Lower leg skin (tissue), 4 donors: ENCODE measurements at regions not wholly inside any gene's neighbourhood (a gene's known extent, or its start where the extent isn't known, plus 50 kb on each side); places are given as distances from the start of the nearest gene placed in this dataset.

ENCODE experiments used
- DNase-seq, 2 donors: peaks; one replicate each; pipeline ENCODE4 v3.0.0-alpha.2; 2019; ENCODE audit warnings: low spot score in 2 of 2
- H3K4me3 ChIP-seq: fragments of 200-600 bp; sonication (generic); 2 replicates; pipeline ENCODE4 v1.5.1; 2017; ENCODE audit warnings: mild to moderate bottlenecking, low read depth; ENCODE audit not compliant: poor library complexity, severe bottlenecking
- CTCF ChIP-seq, 3 donors: fragments of 450-650 bp; IDR thresholded peaks; one replicate each; pipeline ENCODE4 v1.5.1; 2016; ENCODE audit warnings: antibody characterized with exemption in 3 of 3, mild to moderate bottlenecking in 3 of 3, moderate library complexity in 2 of 3
- POLR2A ChIP-seq, 2 donors: fragments of 450-650 bp; IDR thresholded peaks; one replicate each; pipeline ENCODE4 v1.6.1; 2016 to 2017; ENCODE audit warnings: antibody characterized with exemption in 2 of 2, mild to moderate bottlenecking in 1 of 2, moderate library complexity in 1 of 2
- WGBS, 2 donors: methylation state at CpG; one replicate each; pipeline ENCODE4 v1.1.5; 2018; 5-methylcytosine and 5-hydroxymethylcytosine counted together
- intact Hi-C: fragments of 100-400 bp; cut with DNase I; formaldehyde crosslinking; loops from one replicate; pipeline ENCODE4 v1.15.0; 2023; ENCODE audit warnings: low total_unique reads

DNA sequence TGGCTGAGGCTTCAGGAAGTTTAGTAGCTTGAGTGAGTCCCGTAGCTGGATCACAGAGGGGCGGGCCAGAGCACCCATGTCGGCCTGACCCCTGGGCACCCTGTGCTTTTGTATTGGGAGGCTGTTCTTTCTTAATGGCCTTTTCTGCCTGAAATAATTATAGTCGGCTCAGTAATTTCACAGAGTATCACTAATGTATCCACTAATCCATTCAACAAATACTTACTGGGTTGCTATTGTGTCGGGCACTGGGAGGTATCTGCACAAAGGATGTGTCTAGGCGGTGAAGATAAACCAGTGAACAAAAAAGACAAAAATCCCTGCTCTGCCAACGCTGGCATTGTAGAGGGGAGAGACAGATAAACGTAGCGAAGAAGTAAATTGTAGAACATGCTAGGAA, 318.6 kb downstream of the FOXL1 start:
- H3K4me3 ChIP-seq, result no peak overlapping the region
- TF ChIP-seq POLR2A (IDR thresholded peaks at IDR 0.05), result no peak
- TF ChIP-seq CTCF (IDR thresholded peaks at IDR 0.05), result no peak
- no peak for DNase-seq
- intact Hi-C loops, result no loop called here
- WGBS, 2 donors, result 88 to 90% methylated on average over 9 of the region's 9 CpGs

DNA sequence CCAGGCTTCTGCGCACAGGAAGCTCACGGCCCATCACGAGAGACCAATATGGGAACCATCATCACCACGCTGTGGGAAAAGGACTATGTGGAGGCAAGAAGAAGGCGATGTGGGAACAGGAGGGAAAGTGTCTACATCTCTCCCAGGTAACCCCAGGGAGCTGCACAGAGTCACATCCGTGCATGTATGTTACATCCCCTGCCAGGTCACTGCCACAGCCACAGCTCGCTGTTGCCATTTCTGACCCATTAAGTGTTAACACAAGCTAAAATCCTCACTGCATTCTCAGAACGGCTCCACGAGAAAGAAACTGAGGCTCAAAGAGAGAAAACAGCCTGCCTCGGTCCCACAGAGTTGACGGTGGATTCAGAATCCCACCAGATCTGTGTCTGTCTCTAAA, 319.1 kb downstream of the FOXL1 start:
- WGBS, 2 donors, result 86 to 90% methylated on average over 11 of the region's 11 CpGs
- no peak for DNase-seq
- TF ChIP-seq CTCF (IDR thresholded peaks at IDR 0.05) (no peak), POLR2A (IDR thresholded peaks at IDR 0.05) (no peak)
- no peak overlapping the region for H3K4me3 ChIP-seq
- intact Hi-C loops, result no loop called here

DNA sequence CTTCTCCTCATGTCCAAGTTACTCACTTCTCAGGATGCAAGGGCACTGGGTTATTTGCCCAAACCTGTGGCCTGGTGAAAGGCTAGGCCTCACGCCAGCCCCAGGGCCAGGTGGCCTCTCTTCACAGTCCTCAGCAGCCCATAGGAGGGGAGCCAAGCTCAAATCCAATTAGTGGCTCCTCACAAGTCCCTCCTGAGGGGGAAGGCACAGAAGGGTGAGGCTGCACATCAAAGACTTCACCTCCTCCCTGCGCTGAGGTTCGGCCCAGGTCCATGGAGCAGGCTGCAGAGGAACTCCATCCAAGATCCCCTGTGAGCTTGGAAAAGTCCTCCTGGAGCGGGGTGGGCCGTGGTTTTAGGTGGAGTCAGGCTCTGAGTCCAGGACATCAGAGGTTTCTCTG, 320.0 kb downstream of the FOXL1 start:
- WGBS, 2 donors, result 63 to 73% methylated on average over 5 of the region's 5 CpGs
- no peak for DNase-seq
- no peak overlapping the region for H3K4me3 ChIP-seq
- TF ChIP-seq CTCF (IDR thresholded peaks at IDR 0.05) (no peak), POLR2A (IDR thresholded peaks at IDR 0.05) (no peak)
- intact Hi-C loops, result no loop called here

DNA sequence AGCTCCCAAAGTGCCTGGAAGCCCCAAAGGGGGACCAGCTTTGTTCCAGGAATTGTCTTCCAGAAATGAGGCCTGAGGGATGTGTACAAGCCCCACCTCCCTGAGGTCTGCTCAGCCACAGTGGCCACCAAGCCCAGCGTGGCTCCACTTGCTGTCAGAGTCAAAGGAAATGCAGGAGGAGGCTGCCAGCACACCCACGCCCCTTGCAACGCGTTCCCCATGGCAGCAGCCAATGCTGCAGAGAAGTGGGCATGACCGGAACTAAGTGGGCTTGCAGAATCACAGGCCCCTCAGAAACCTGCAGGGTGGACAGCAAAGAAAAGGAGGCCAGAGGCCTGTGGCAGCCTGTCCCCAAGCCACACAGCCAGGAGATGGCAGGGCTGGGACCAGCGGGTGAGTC, 320.8 kb downstream of the FOXL1 start:
- TF ChIP-seq POLR2A (IDR thresholded peaks at IDR 0.05) (no peak), CTCF (IDR thresholded peaks at IDR 0.05) (no peak)
- 79 to 90% methylated on average over 5 to 6 of the region's 6 CpGs for WGBS, 2 donors
- no peak for DNase-seq
- intact Hi-C loops, result no loop called here
- H3K4me3 ChIP-seq, result no peak overlapping the region

DNA sequence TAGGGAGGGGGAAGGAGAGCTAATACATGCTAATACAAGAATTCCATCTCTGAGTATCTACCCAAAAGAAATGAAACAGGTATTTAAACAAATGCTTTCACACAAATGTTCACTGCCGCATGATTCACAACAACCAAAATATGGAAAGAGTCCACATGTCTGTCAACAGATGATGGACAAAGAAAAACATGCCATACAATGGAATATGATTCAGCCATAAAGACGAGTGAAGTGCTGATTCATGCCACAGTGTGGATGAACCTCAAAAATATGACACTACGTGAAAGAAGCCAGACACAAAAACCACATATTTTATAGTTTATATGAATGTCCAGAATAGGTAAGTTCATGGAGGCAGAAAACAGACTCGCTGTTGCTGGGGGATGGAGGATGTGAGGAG, 321.4 kb downstream of the FOXL1 start:
- intact Hi-C loops, result no loop called here
- H3K4me3 ChIP-seq, result no peak overlapping the region
- no peak for DNase-seq
- TF ChIP-seq CTCF (IDR thresholded peaks at IDR 0.05), result no peak
- no peak for TF ChIP-seq POLR2A (IDR thresholded peaks at IDR 0.05)
- 72 to 73% methylated on average over 4 of the region's 4 CpGs for WGBS, 2 donors

DNA sequence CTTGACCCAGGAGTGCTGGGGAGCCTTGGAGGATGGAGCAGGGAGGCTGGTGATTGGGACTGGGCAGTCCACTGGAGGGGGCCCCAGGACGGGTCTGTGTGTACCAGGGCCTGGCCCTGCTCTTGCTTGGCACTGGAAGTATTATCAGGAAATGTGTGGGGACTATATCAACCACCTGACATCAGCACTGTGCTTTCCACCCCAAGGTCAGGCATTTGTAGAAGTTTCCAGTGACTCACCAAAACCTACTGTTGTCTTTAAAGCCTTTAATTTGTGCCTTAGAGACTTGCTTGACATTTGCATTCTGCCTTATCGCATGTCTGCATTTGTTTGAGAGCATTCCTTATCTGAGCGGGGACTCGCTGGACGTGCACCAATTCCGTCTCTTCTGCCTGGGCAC, 323.1 kb downstream of the FOXL1 start:
- no peak for DNase-seq
- no peak overlapping the region for H3K4me3 ChIP-seq
- 57 to 69% methylated on average over 6 of the region's 6 CpGs for WGBS, 2 donors
- intact Hi-C loops, result no loop called here
- TF ChIP-seq POLR2A (IDR thresholded peaks at IDR 0.05) (no peak), CTCF (IDR thresholded peaks at IDR 0.05) (no peak)
